HG03575 (cell line): ENCODE measurements at regions not wholly inside any gene's neighbourhood (a gene's known extent, or its start where the extent isn't known, plus 50 kb on each side); places are given as distances from the start of the nearest gene placed in this dataset.

Experiments used
- ATAC-seq: cut with Tn5 transposase; IDR thresholded peaks from one replicate; pipeline ENCODE4 v1.9.1; 2021; ENCODE audit not compliant: unreplicated experiment, insufficient number of reproducible peaks, low FRiP score; ENCODE audit errors: extremely low read depth

DNA sequence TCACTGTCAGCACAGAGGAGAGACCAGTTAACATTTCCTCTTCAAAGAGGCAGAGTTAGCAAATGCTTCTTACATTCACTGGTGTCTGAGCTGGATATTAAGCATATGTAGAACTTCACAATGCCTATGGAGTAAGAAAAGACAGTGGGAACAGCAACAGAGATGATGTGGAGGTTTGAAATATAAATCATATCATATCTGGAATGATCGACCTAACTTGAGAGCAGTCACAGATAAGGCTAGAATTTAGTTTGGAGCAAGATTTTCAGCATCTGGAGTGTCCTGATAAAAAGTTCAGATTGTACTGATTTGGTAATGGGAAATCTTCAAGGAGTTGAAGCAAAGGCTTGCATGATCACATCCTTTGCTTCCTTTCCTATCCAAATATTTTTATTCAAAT is 90.5 kb upstream of the ANKRD50 start:
- no peak for ATAC-seq

DNA sequence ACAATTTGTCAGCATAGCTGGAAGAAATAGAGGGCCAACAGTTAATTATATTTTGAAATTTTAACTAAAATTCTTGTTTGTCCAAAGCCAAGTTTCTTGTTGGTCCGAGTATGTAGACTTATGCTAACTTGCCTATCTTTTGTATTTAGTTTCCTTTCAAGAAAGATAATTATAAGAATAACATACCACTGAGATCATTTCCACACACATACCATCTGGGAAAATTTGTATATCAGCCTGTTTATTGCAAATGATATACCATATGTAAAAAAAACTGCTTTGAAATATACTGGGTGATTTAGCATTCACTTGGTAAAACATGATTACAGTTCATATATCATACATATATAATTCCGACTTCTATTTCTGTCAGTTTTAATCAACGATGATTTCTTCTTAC is 84.7 kb upstream of the ANKRD50 start:
- ATAC-seq = no peak

DNA sequence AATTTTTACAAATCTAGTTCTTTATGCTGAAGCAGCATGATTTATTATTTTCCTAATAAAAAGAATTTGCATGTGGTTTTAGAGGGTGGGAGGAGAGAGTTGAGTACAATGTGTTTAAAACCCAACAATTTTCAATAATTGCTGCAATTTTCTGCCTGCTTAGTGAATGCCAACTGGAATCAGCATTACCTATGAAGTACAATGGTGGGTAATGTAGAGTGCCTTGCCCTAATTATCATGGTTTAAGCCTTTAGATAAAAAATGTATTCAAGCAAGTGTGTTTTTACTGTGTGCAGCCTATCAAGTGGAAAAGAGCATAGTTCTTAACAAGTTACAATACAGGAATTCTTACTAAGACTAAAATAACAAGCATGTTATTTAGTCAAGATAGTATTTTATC is 77.9 kb upstream of the ANKRD50 start:
- no peak for ATAC-seq

DNA sequence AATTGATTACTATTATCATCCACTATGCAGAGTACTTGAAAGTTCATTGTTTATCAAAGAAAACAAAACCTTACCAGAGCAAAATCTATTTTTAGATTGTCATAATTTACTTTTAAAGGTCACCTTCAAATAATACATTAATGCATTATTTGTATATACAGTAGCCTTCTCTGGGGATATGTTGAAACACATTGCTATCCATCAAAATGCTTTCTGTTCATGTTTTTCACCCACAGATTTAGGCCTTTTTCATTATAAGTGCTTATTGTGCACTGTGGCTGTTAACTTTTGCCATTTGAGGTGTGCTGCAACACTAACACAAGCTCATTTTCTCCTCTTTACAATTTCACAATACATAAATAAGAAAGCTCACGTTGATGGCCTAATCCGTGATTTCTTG is 74.1 kb upstream of the ANKRD50 start:
- no peak for ATAC-seq

DNA sequence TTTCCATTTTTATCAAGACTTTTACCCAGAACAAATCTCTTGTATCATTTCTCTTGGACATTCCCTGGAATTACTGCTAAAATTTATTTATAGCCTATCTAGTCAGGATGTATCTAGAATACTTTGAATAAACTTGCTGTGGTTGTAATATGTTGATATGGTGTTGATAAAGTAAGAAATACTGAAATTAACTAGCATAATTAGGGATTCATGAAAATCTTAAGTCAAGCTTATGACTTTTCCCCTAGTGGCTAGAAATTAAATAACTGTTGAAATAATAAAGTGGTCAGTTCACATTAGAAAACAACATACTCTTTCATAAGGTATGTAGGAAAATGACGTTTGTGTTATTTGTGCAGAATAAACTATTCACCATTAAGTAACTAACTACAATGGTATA is 73.1 kb upstream of the ANKRD50 start:
- no peak for ATAC-seq

DNA sequence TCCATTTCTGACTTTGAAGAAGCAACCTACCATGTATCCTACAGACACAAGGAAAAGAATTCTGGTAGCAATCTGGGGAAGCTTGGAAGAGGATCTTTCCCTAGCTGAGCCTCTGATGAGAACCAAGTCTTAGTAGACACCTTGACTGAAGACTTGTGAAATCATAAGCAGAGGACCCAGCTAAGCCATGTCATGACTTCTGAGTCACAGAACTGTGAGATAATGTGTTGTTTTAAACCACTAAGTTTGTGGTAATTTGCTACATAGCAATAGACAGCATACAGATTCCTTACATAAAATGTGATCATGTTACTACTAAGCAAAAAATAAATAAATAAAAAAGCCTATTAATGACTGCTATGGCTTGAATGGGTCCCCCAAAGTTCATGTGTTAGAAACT is 71.3 kb upstream of the ANKRD50 start:
- no peak for ATAC-seq

DNA sequence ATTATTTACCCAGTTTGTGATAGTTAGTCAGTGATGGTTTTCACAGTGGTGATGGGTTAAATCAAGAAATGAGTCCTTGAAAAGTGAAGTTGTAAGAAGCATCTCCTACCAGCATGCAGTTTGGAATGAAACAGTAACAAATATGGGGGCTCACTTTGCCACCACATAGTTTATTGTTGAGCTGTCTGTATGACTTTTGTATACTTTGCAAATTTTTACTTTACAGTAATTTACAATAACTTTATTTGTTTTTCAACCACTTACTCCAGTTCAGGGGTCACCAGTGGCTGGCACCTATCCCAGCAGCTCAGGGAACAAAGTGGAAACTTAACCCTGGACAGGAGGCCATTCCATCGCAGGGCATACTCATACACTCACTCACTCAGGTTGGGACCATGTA is 64.5 kb upstream of the ANKRD50 start:
- ATAC-seq = no peak

DNA sequence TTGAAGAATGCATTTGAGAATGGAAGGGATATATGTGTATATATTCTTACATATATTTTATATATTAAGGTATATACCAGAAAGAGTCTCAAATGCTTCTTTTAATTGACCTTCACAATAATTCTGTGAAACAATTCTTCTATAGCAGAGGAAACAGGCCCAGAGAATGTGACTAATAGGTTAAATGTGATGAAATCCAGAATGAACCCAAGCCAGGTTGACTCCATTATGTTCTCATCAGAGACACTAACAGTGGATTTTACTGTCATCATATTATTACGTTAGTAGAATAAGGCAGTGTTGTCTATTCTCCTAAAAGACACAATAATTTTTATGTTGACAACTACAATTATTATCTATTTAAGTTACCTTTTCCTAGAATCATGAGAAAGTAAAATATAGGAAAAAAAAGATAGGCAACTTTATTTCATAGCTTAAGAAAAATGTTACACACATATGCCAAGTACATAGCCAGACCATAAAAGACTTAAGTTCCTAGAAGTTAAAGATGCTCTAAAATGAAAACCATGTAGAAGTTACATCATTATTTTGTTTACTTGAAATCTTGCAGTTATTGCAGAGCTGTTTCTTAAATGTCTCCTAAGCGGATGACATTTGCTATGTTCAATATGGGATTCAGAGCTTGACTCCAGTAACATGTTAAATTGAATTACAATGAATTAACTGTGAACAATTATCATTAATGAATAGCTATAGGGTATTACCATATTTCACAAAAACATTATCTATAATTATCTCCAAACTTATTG is 56.2 kb upstream of the ANKRD50 start:
- no peak for ATAC-seq

DNA sequence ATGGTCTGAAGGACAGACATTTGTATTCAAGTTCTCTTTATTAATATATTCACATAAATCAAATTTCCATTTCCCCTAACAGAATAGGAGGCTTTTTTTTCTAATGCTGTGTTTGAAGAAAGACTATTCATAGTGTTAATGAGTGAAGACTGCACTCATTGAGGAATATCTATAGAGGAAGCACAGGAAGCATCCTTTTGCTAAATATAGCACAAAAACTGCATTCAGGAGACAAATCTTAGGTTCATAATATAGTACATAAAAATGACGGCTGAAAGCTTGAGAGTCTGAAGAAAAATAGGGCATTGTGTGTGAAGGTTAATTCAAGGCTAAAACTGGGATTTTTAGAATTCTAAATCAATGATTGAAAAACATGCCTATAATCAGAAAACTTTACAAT is 50.4 kb upstream of the ANKRD50 start:
- ATAC-seq = no peak
